BE2C (cell line): ENCODE measurements at regions not wholly inside any gene's neighbourhood (a gene's known extent, or its start where the extent isn't known, plus 50 kb on each side); places are given as distances from the start of the nearest gene placed in this dataset.

Source experiments
- DNase-seq: peaks from one replicate; pipeline ENCODE4 v3.0.0-alpha.2; 2020
- H3K27me3 ChIP-seq: fragments of 250-450 bp; sonication (Bioruptor Pico); 2 replicates; pipeline ENCODE4 v1.5.1; 2020; ENCODE audit warnings: mild to moderate bottlenecking
- H3K36me3 ChIP-seq: fragments of 250-450 bp; sonication (Bioruptor Pico); 2 replicates; pipeline ENCODE4 v1.5.1; 2020; ENCODE audit warnings: mild to moderate bottlenecking
- H3K4me1 ChIP-seq: fragments of 250-450 bp; sonication (Bioruptor Pico); 2 replicates; pipeline ENCODE4 v1.5.1; 2020
- H3K4me3 ChIP-seq: 2 replicates; pipeline ENCODE4 v1.5.1; 2011; ENCODE audit warnings: low read depth, low read length
- H3K9me3 ChIP-seq: fragments of 250-450 bp; sonication (Bioruptor Pico); 2 replicates; pipeline ENCODE4 v1.5.1; 2020
- TF ChIP-seq, protein P1 (sequence below): IDR thresholded peaks from 2 replicates; pipeline ENCODE4 v1.5.1; 2012; ENCODE audit warnings: mild to moderate bottlenecking, low read depth, low read length

DNA sequence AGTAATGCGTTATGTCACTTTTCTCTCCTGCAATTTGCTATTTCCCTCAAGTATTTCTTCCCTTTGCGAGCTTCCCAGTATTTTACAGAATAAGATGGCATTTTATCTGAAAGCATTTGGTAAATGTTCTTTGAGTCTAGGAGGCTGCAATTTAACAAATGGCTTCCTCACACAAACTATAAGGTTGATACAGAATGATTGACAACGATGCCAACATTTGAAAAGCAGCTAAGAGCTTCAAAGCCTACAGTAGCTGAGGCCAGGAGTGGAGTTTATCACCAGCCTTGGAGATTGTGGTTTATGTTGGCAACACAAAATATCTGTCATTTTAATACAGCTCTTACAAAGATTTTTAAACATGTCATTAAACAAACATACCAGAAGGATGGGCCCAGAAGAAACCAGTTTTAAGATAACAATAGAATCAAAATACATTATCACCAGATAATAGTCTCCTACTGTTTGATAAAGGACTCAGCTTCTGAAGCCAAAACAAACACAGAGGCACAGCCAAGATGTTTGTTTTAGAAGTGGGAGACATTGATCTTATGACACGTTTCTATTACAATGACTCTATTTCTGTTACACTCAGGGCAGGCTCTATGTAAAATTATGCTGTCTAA, 711.4 kb upstream of the ACVR2A start:
- DNase-seq, result no peak
- H3K27me3 ChIP-seq, result no peaks in the 10 kb centered on the region
- H3K9me3 ChIP-seq, result no peaks in the 10 kb centered on the region
- H3K4me1 ChIP-seq, result no peaks in the 10 kb centered on the region
- TF ChIP-seq, protein P1, sequence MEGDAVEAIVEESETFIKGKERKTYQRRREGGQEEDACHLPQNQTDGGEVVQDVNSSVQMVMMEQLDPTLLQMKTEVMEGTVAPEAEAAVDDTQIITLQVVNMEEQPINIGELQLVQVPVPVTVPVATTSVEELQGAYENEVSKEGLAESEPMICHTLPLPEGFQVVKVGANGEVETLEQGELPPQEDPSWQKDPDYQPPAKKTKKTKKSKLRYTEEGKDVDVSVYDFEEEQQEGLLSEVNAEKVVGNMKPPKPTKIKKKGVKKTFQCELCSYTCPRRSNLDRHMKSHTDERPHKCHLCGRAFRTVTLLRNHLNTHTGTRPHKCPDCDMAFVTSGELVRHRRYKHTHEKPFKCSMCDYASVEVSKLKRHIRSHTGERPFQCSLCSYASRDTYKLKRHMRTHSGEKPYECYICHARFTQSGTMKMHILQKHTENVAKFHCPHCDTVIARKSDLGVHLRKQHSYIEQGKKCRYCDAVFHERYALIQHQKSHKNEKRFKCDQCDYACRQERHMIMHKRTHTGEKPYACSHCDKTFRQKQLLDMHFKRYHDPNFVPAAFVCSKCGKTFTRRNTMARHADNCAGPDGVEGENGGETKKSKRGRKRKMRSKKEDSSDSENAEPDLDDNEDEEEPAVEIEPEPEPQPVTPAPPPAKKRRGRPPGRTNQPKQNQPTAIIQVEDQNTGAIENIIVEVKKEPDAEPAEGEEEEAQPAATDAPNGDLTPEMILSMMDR, result no peak
- no peaks in the 10 kb centered on the region for H3K36me3 ChIP-seq
- no peak overlapping the region for H3K4me3 ChIP-seq

DNA sequence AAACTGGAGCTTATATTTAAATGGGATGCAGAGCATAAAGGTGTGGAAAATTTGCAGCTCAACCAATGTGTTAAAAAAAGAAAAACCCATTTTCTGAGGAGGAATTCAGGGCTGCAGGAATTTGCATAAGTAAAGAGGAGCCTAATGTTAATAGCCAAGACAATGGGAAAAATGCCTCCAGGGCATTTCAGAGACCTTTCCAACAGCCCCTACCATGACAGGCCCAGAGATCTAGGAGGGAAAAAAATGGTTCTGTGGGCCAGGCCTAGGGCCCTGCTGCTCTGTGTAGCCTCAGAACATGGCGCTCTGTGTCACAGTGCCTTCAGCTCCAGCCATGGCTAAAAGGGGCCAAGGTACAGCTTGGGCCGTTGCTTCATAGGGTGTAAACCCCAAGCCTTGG, 719.7 kb upstream of the ACVR2A start:
- H3K36me3 ChIP-seq, result no peaks in the 10 kb centered on the region
- H3K27me3 ChIP-seq, result no peaks in the 10 kb centered on the region
- TF ChIP-seq, protein P1, result no peak
- DNase-seq, result no peak
- no peaks in the 10 kb centered on the region for H3K4me1 ChIP-seq
- H3K9me3 ChIP-seq, result no peaks in the 10 kb centered on the region
- no peak overlapping the region for H3K4me3 ChIP-seq

DNA sequence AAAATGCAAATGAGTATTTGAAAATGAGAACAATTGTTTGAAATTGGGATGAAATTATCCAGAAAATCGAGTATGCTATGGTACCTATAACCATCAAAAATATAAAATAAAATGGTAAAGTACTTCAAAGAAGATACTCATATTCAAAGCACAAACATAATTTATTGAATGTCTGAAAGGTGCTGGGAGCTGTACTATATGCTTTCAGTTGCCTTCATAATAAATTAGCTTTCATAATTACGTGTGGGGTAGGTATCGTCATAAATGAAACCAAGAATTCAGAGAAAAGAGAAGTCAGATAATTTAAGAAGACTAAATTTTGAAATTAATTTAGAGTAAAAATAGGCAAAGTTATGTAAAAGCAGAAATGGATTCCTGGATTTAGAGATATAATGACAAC, 721.9 kb upstream of the ACVR2A start:
- TF ChIP-seq, protein P1, result no peak
- Histone ChIP-seq H3K9me3 (no peaks in the 10 kb centered on the region), H3K27me3 (no peaks in the 10 kb centered on the region), H3K4me1 (no peaks in the 10 kb centered on the region), H3K36me3 (no peaks in the 10 kb centered on the region), H3K4me3 (no peak overlapping the region)
- no peak for DNase-seq

DNA sequence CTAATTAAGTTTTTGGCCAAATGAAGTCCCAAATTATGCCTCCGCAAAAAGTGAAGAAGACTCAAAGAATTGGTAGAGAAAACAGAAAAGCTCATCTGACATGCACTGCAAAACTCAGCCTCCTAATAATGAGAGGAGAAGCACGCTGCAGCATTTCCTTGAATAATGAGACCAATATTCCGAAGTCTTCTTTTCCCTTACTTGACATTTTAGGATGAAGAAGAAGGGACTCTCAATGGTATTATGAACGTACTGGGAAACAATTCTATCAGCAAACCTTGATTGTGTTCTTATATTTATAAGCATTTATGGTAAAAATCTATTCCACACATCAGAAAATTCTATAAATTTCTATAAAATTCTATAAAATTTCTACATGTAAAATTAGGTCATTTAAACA, 733.9 kb upstream of the ACVR2A start:
- no peaks in the 10 kb centered on the region for H3K9me3 ChIP-seq
- no peak overlapping the region for H3K4me3 ChIP-seq
- TF ChIP-seq, protein P1, result no peak
- H3K4me1 ChIP-seq, result no peaks in the 10 kb centered on the region
- DNase-seq, result no peak
- H3K27me3 ChIP-seq, result no peaks in the 10 kb centered on the region
- H3K36me3 ChIP-seq, result no peaks in the 10 kb centered on the region

DNA sequence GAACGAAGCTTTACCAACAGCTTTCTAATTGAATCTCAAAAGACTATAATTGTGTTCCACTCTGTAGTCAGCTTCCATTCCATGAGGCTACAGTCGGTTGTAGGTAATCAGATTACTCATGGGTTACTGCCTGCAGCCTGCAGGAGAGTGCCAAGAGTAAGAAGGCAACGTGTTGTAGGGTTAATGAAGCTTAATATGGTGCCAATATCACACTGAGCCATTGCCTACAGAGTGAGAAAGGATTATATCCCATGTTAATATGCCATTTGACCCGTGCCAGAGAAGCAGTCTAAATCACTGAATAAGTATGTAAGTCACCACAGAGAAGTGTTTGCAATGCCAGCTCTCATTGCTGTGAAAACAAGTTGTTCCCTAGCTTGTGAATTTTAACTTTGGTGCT, 734.5 kb upstream of the ACVR2A start:
- H3K4me1 ChIP-seq, result no peaks in the 10 kb centered on the region
- H3K4me3 ChIP-seq, result no peak overlapping the region
- no peaks in the 10 kb centered on the region for H3K27me3 ChIP-seq
- TF ChIP-seq, protein P1, result no peak
- H3K36me3 ChIP-seq, result no peaks in the 10 kb centered on the region
- no peak for DNase-seq
- H3K9me3 ChIP-seq, result no peaks in the 10 kb centered on the region

DNA sequence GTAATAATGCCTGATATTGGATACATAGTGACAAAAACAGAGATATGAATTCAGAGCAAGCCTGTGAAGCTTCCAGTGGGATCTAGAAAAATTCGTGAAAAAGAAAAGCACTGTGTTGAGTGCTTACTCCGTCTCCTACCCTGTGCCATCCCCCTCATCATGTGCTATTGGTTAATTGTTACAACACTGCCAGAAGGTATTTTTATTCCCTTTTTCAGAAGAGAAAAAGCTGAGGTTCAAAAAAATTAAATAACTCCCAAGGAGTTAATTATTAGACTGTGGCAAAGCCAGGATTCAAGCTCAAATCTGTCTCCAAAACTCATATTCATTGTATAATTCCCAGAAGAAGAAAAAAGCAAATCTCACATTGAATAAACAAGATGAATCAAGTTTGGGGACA, 735.5 kb upstream of the ACVR2A start:
- Histone ChIP-seq H3K4me1 (no peaks in the 10 kb centered on the region), H3K36me3 (no peaks in the 10 kb centered on the region), H3K9me3 (no peaks in the 10 kb centered on the region), H3K4me3 (no peak overlapping the region), H3K27me3 (no peaks in the 10 kb centered on the region)
- no peak for DNase-seq
- TF ChIP-seq, protein P1, result no peak
